Fibroblast of skin of back (primary cell): ENCODE measurements at regions not wholly inside any gene's neighbourhood (a gene's known extent, or its start where the extent isn't known, plus 50 kb on each side); places are given as distances from the start of the nearest gene placed in this dataset.

Experiments used
- DNase-seq: peaks from one replicate; pipeline ENCODE4 v3.0.0-alpha.2; 2013

- DNase-seq = no peak
Measured at GRCh38 chr5:176734756-176735342, 75.5 kb upstream of the UNC5A start.

GRCh38 chr5:176735383-176736265 is 74.7 kb upstream of the UNC5A start:
- no peak for DNase-seq

- DNase-seq = no peak
Measured at GRCh38 chr5:176736301-176736930, 73.9 kb upstream of the UNC5A start.

- DNase-seq = no peak
Measured at GRCh38 chr5:176736931-176737745, 73.2 kb upstream of the UNC5A start.

- no peak for DNase-seq
Measured at GRCh38 chr5:176737746-176738636, 72.4 kb upstream of the UNC5A start.

GRCh38 chr5:176738637-176739250 is 71.6 kb upstream of the UNC5A start:
- no peak for DNase-seq

GRCh38 chr5:176739461-176740051 is 70.8 kb upstream of the UNC5A start:
- DNase-seq = no peak

GRCh38 chr5:176740131-176740701 is 70.1 kb upstream of the UNC5A start:
- no peak for DNase-seq

- DNase-seq = no peak
Measured at GRCh38 chr5:176740702-176741496, 69.5 kb upstream of the UNC5A start.

- no peak for DNase-seq
Measured at GRCh38 chr5:176741561-176742211, 68.7 kb upstream of the UNC5A start.

- DNase-seq = no peak
Measured at GRCh38 chr5:176742246-176743105, 67.9 kb upstream of the UNC5A start.

GRCh38 chr5:176743136-176743861 is 67.1 kb upstream of the UNC5A start:
- no peak for DNase-seq

- DNase-seq = no peak
Measured at GRCh38 chr5:176743868-176744583, 66.3 kb upstream of the UNC5A start.

- no peak for DNase-seq
Measured at GRCh38 chr5:176744584-176744965, 65.8 kb upstream of the UNC5A start.

- no peak for DNase-seq
Measured at GRCh38 chr5:176747670-176748072, 62.7 kb upstream of the UNC5A start.

- DNase-seq = no peak
Measured at GRCh38 chr5:176748073-176748966, 62.0 kb upstream of the UNC5A start.
